CD4-positive, CD25-positive, alpha-beta regulatory T cell (primary cell): ENCODE measurements at regions not wholly inside any gene's neighbourhood (a gene's known extent, or its start where the extent isn't known, plus 50 kb on each side); places are given as distances from the start of the nearest gene placed in this dataset.
"Not testable (repeated sequence)": the region's sequence is repeated elsewhere in the genome, so short reads cannot be mapped to it uniquely, and the experiment has no call there.

Experiments
- ATAC-seq, 2 donors: fragments of 150-1000 bp; cut with Tn5 transposase; one replicate each; pipeline ENCODE4 v1.10.0; 2021; ENCODE audit warnings: low read depth in 2 of 2, moderate number of reproducible peaks in 2 of 2, moderate library complexity in 1 of 2
- DNase-seq, 3 donors: peaks; one replicate each; pipeline versions ENCODE4 v3.0.0 to v3.0.0-alpha.2; 2012 to 2022; ENCODE audit warnings: mixed read lengths in 1 of 3
- H3K27ac ChIP-seq: one replicate; pipeline ENCODE4 v1.7.0; 2013; ENCODE audit warnings: mild to moderate bottlenecking, low read length; ENCODE audit not compliant: insufficient read depth, poor library complexity, severe bottlenecking
- H3K27me3 ChIP-seq: one replicate; pipeline ENCODE4 v1.7.0; 2013; ENCODE audit warnings: low read length; ENCODE audit not compliant: control insufficient read depth, insufficient read depth
- H3K36me3 ChIP-seq: one replicate; pipeline ENCODE4 v1.7.0; 2013; ENCODE audit warnings: mild to moderate bottlenecking, low read length, moderate library complexity; ENCODE audit not compliant: control insufficient read depth, insufficient read depth
- H3K4me1 ChIP-seq: 2 replicates; pipeline ENCODE4 v1.7.0; 2013; ENCODE audit warnings: mild to moderate bottlenecking, low read length; ENCODE audit not compliant: insufficient read depth, control insufficient read depth, poor library complexity, severe bottlenecking
- H3K4me3 ChIP-seq: one replicate; pipeline ENCODE4 v1.7.0; 2013; ENCODE audit warnings: low read depth, mild to moderate bottlenecking, low read length, moderate library complexity
- H3K9me3 ChIP-seq, 2 experiments: 1 replicate in 1 of 2; 2 replicates in 1 of 2; pipeline ENCODE4 v1.7.0; 2013; ENCODE audit warnings: low read length in 2 of 2, mild to moderate bottlenecking in 1 of 2, moderate library complexity in 1 of 2; ENCODE audit not compliant: control insufficient read depth in 2 of 2
- H3K27ac Mint-ChIP-seq, 3 donors: one replicate each; pipeline ENCODE4 v1.8.0; 2020 to 2022; ENCODE audit warnings: mild to moderate bottlenecking in 3 of 3, mixed read lengths in 3 of 3, moderate library complexity in 2 of 3
- H3K27me3 Mint-ChIP-seq: one replicate; pipeline ENCODE4 v1.8.0; 2022; ENCODE audit warnings: mild to moderate bottlenecking, mixed read lengths
- H3K36me3 Mint-ChIP-seq: one replicate; pipeline ENCODE4 v1.8.0; 2020; ENCODE audit warnings: mixed read lengths
- H3K4me1 Mint-ChIP-seq, 4 donors: one replicate each; pipeline ENCODE4 v1.8.0; 2020 to 2022; ENCODE audit warnings: mixed read lengths in 4 of 4, mild to moderate bottlenecking in 1 of 4
- H3K4me3 Mint-ChIP-seq, 4 donors: one replicate each; pipeline ENCODE4 v1.8.0; 2020 to 2022; ENCODE audit warnings: mild to moderate bottlenecking in 4 of 4, mixed read lengths in 4 of 4, moderate library complexity in 3 of 4
- H3K9me3 Mint-ChIP-seq, 7 donors: one replicate each; pipeline ENCODE4 v1.8.0; 2020 to 2022; ENCODE audit warnings: mixed read lengths in 7 of 7, mild to moderate bottlenecking in 3 of 7, moderate library complexity in 2 of 7

GRCh38 chr16:29141586-29142324 is 156.9 kb downstream of the LAT start:
- Mint-ChIP-seq H3K36me3 (peaks cover 24% of the 10 kb centered on the region), H3K27ac (peak overlapping the region in 2 of 3 donors; percentile 87 to 90)

GRCh38 chr16:29141121-29141520 is 156.3 kb downstream of the LAT start:
- not testable (repeated sequence) for H3K27ac ChIP-seq, H3K36me3 ChIP-seq, H3K4me3 Mint-ChIP-seq, H3K27me3 Mint-ChIP-seq, H3K9me3 ChIP-seq, H3K27me3 ChIP-seq, DNase-seq, H3K9me3 Mint-ChIP-seq, H3K4me3 ChIP-seq, ATAC-seq
- H3K36me3 Mint-ChIP-seq = peaks cover 24% of the 10 kb centered on the region
- peaks cover 28% of the 10 kb centered on the region for H3K4me1 ChIP-seq
- H3K4me1 Mint-ChIP-seq = peaks cover 8 to 65% (median 20%) of the 10 kb centered on the region in 4 donors
- peak overlapping the region in 2 of 3 donors; percentile 54 to 65 for H3K27ac Mint-ChIP-seq

More at GRCh38 chr16:29141586-29142324, 156.9 kb downstream of the LAT start:
- no peaks in the 10 kb centered on the region for H3K36me3 ChIP-seq
- ATAC-seq (no peak), DNase-seq (no peak)
- no peak overlapping the region for H3K27ac ChIP-seq
- H3K4me1 Mint-ChIP-seq = peaks cover 8 to 65% (median 17%) of the 10 kb centered on the region in 4 donors
- H3K4me1 ChIP-seq = peaks cover 28% of the 10 kb centered on the region
- no peaks in the 10 kb centered on the region for H3K27me3 Mint-ChIP-seq
- H3K4me3 Mint-ChIP-seq = no peak overlapping the region
- no peaks in the 10 kb centered on the region for H3K9me3 Mint-ChIP-seq
- no peak overlapping the region for H3K4me3 ChIP-seq
- H3K27me3 ChIP-seq = no peaks in the 10 kb centered on the region
- H3K9me3 ChIP-seq = no peaks in the 10 kb centered on the region

- Mint-ChIP-seq H3K36me3 (peaks cover 17% of the 10 kb centered on the region), H3K4me1 (peaks cover 7 to 57% (median 16%) of the 10 kb centered on the region in 4 donors), H3K27ac (peak overlapping the region in 2 of 3 donors; percentile 54 to 83)
- H3K9me3 Mint-ChIP-seq, DNase-seq, H3K27ac ChIP-seq, H3K27me3 Mint-ChIP-seq, H3K9me3 ChIP-seq, H3K4me3 Mint-ChIP-seq, H3K36me3 ChIP-seq, ATAC-seq, H3K4me3 ChIP-seq, H3K27me3 ChIP-seq: not testable (repeated sequence)
- peaks cover 31% of the 10 kb centered on the region for H3K4me1 ChIP-seq
These were observed 155.3 kb downstream of the LAT start for GRCh38 chr16:29139901-29140855.

GRCh38 chr16:29139261-29139802 is 154.5 kb downstream of the LAT start:
- H3K36me3 ChIP-seq = no peaks in the 10 kb centered on the region
- no peaks in the 10 kb centered on the region for H3K27me3 ChIP-seq
- peak overlapping the region; percentile 47 for H3K27ac ChIP-seq
- H3K9me3 ChIP-seq = no peaks in the 10 kb centered on the region
- Mint-ChIP-seq H3K4me1 (peaks cover 7 to 53% (median 16%) of the 10 kb centered on the region in 4 donors), H3K4me3 (no peak overlapping the region), H3K36me3 (peaks cover 20% of the 10 kb centered on the region), H3K9me3 (no peaks in the 10 kb centered on the region), H3K27ac (peak overlapping the region in 2 of 3 donors; percentile 51 to 99), H3K27me3 (no peaks in the 10 kb centered on the region)
- no peak for ATAC-seq
- H3K4me3 ChIP-seq = no peak overlapping the region
- no peak for DNase-seq
- peaks cover 31% of the 10 kb centered on the region for H3K4me1 ChIP-seq

GRCh38 chr16:29138698-29139097 is 153.8 kb downstream of the LAT start:
- H3K4me1 Mint-ChIP-seq = peaks cover 7 to 52% (median 16%) of the 10 kb centered on the region in 4 donors
- H3K9me3 ChIP-seq, H3K27me3 ChIP-seq, H3K4me3 ChIP-seq, H3K36me3 ChIP-seq, DNase-seq, H3K9me3 Mint-ChIP-seq, ATAC-seq, H3K27me3 Mint-ChIP-seq: not testable (repeated sequence)
- H3K27ac Mint-ChIP-seq = peak overlapping the region; percentile 96 to 99 (median 99)
- peaks cover 21% of the 10 kb centered on the region for H3K36me3 Mint-ChIP-seq
- H3K4me3 Mint-ChIP-seq = peak overlapping the region in 3 of 4 donors; percentile 69 to 81 (median 79)
- peak overlapping the region; percentile 47 for H3K27ac ChIP-seq
- H3K4me1 ChIP-seq = peaks cover 31% of the 10 kb centered on the region

GRCh38 chr16:29137894-29138662 is 153.2 kb downstream of the LAT start:
- Histone ChIP-seq H3K27ac (peak overlapping the region; percentile 71), H3K4me1 (peaks cover 31% of the 10 kb centered on the region)
- DNase-seq (peak in 2 of 3 donors; percentile 44 to 52), ATAC-seq (peak; percentile 78 to 88)
- Mint-ChIP-seq H3K4me3 (peak overlapping the region; percentile 69 to 87 (median 80)), H3K4me1 (peaks cover 7 to 51% (median 16%) of the 10 kb centered on the region in 4 donors), H3K36me3 (peaks cover 23% of the 10 kb centered on the region), H3K27ac (peak overlapping the region; percentile 96 to 99 (median 99))
- H3K9me3 Mint-ChIP-seq, H3K27me3 ChIP-seq, H3K36me3 ChIP-seq, H3K9me3 ChIP-seq, H3K4me3 ChIP-seq, H3K27me3 Mint-ChIP-seq: not testable (repeated sequence)

- not testable (repeated sequence) for ATAC-seq, H3K4me3 ChIP-seq, H3K27me3 ChIP-seq, H3K9me3 ChIP-seq, H3K27me3 Mint-ChIP-seq, H3K9me3 Mint-ChIP-seq, DNase-seq, H3K36me3 ChIP-seq
- peak overlapping the region; percentile 71 for H3K27ac ChIP-seq
- H3K4me1 ChIP-seq = peaks cover 31% of the 10 kb centered on the region
- peaks cover 7 to 44% (median 16%) of the 10 kb centered on the region in 4 donors for H3K4me1 Mint-ChIP-seq
- H3K36me3 Mint-ChIP-seq = peaks cover 17% of the 10 kb centered on the region
- H3K4me3 Mint-ChIP-seq = peak overlapping the region in 3 of 4 donors; percentile 69 to 81 (median 79)
- peak overlapping the region; percentile 96 to 99 (median 99) for H3K27ac Mint-ChIP-seq
These were observed 152.6 kb downstream of the LAT start for GRCh38 chr16:29137461-29137860.
